Common myeloid progenitor, CD34-positive (primary cell): ENCODE measurements at regions not wholly inside any gene's neighbourhood (a gene's known extent, or its start where the extent isn't known, plus 50 kb on each side); places are given as distances from the start of the nearest gene placed in this dataset.
A peak's percentile ranks its signal among the peaks of the same experiment; 100 is the strongest.

Source experiments
- CTCF ChIA-PET: fragments of 350-600 bp; sonication (Branson Sonifier 250); formaldehyde crosslinking; loops from one replicate; lab custom pipeline; 2021; ENCODE audit warnings: antibody characterized with exemption; lab: Charles Lee
- POLR2A ChIA-PET: fragments of 350-600 bp; sonication (Branson Sonifier 250); formaldehyde crosslinking; loops from one replicate; lab custom pipeline; 2021; ENCODE audit warnings: antibody characterized with exemption; lab: Charles Lee
- DNase-seq, 3 donors: peaks; one replicate each; pipeline versions ENCODE4 v3.0.0 to v3.0.0-alpha.2; 2013
- H3K27ac ChIP-seq, 2 experiments: 1 replicate in 1 of 2; 2 replicates in 1 of 2; pipeline ENCODE4 v1.7.0; 2013; ENCODE audit warnings: inconsistent platforms in 2 of 2, low read length in 2 of 2, mild to moderate bottlenecking in 2 of 2, low read depth in 1 of 2, moderate library complexity in 1 of 2; ENCODE audit not compliant: severe bottlenecking in 2 of 2, insufficient read depth in 1 of 2, poor library complexity in 1 of 2
- H3K27me3 ChIP-seq, 5 experiments: replicated peaks in 2 of 5; 1 replicate in 3 of 5; 2 replicates in 2 of 5; pipeline versions ENCODE4 v1.6.1 to v1.7.0; 2013; ENCODE audit warnings: low read length in 4 of 5, mild to moderate bottlenecking in 2 of 5, moderate library complexity in 2 of 5, inconsistent platforms in 1 of 5; ENCODE audit not compliant: insufficient read depth in 5 of 5, control insufficient read depth in 4 of 5
- H3K36me3 ChIP-seq, 4 experiments: 1 replicate in 2 of 4; 2 replicates in 2 of 4; pipeline versions ENCODE4 v1.6.1 to v1.7.0; 2013; ENCODE audit warnings: low read length in 3 of 4, control low read depth in 1 of 4, mild to moderate bottlenecking in 1 of 4; ENCODE audit not compliant: control insufficient read depth in 4 of 4, insufficient read depth in 4 of 4
- H3K4me1 ChIP-seq, 4 experiments: 1 replicate in 3 of 4; 2 replicates in 1 of 4; pipeline versions ENCODE4 v1.6.1 to v1.7.1; 2013; ENCODE audit warnings: low read length in 3 of 4, mild to moderate bottlenecking in 3 of 4, control low read depth in 1 of 4, inconsistent platforms in 1 of 4, moderate library complexity in 1 of 4; ENCODE audit not compliant: control insufficient read depth in 4 of 4, insufficient read depth in 4 of 4; ENCODE audit errors: control extremely low read depth in 1 of 4
- H3K4me3 ChIP-seq, 7 experiments: 1 replicate in 4 of 7; 2 replicates in 3 of 7; pipeline versions ENCODE4 v1.5.1 to v1.7.0; 2013; ENCODE audit warnings: mild to moderate bottlenecking in 7 of 7, low read length in 6 of 7, moderate library complexity in 6 of 7, inconsistent platforms in 2 of 7, low read depth in 2 of 7, control low read depth in 1 of 7; ENCODE audit not compliant: insufficient read depth in 4 of 7, control insufficient read depth in 1 of 7; ENCODE audit errors: extremely low read depth in 1 of 7
- H3K9me3 ChIP-seq, 5 experiments: 1 replicate in 4 of 5; 2 replicates in 1 of 5; pipeline versions ENCODE4 v1.6.1 to v1.7.1; 2013; ENCODE audit warnings: low read length in 4 of 5, mild to moderate bottlenecking in 2 of 5, inconsistent platforms in 1 of 5, low read depth in 1 of 5, moderate library complexity in 1 of 5; ENCODE audit not compliant: control insufficient read depth in 4 of 5, insufficient read depth in 2 of 5; ENCODE audit errors: control extremely low read depth in 1 of 5
- WGBS: methylation state at CpG from one replicate; pipeline ENCODE4 v1.1.5; 2013; ENCODE audit not compliant: insufficient coverage; 5-methylcytosine and 5-hydroxymethylcytosine counted together

- POLR2A ChIA-PET: no interaction called here
- CTCF ChIA-PET: no interaction called here
- no peaks in the 10 kb centered on the region for H3K4me1 ChIP-seq
- no peaks in the 10 kb centered on the region for H3K27me3 ChIP-seq
- no peaks in the 10 kb centered on the region for H3K36me3 ChIP-seq
- H3K4me3 ChIP-seq: no peak overlapping the region
- 79% methylated on average over 3 of the region's 5 CpGs for WGBS
- no peak overlapping the region for H3K27ac ChIP-seq
- no peaks in the 10 kb centered on the region for H3K9me3 ChIP-seq
- no peak for DNase-seq
Measured at GRCh38 chr1:69438056-69438795, 129.5 kb upstream of the LRRC7 start.

- no peaks in the 10 kb centered on the region for H3K27me3 ChIP-seq
- CTCF ChIA-PET: no interaction called here
- no peak overlapping the region for H3K27ac ChIP-seq
- H3K36me3 ChIP-seq: no peaks in the 10 kb centered on the region
- POLR2A ChIA-PET: no interaction called here
- no peak for DNase-seq
- H3K4me3 ChIP-seq: no peak overlapping the region
- H3K4me1 ChIP-seq: no peaks in the 10 kb centered on the region
- H3K9me3 ChIP-seq: no peaks in the 10 kb centered on the region
Measured at GRCh38 chr1:69441496-69441895, 126.2 kb upstream of the LRRC7 start.

DNA sequence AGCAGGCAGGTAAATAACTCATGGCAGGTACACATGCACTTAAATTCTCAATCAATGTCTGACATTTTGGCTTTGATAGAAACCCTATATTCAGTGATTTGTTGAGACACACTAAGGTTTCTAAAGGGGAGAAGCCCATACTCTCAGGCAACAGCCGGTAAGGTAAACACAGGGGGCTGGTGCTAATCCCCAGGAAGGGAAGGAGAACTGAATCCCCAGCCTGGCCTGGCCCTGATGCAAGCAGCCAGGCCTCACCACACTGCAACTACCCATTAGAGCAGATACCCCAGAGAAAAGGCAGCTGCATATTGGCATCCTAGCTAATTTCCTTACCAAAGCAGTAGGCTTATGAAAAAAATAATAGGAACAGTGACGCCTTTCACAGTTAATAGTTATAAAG is 116.5 kb upstream of the LRRC7 start:
- no CpG with 5 or more reads among the region's 2 CpGs for WGBS
- H3K4me3 ChIP-seq: no peak overlapping the region
- ChIA-PET CTCF (no interaction called here), POLR2A (no interaction called here)
- DNase-seq: no peak
- H3K27me3 ChIP-seq: no peaks in the 10 kb centered on the region
- H3K4me1 ChIP-seq: peaks cover 0 to 6% (median 2%) of the 10 kb centered on the region in 4 experiments
- peaks cover 0 to 7% (median 0%) of the 10 kb centered on the region in 5 experiments for H3K9me3 ChIP-seq
- H3K36me3 ChIP-seq: peaks cover 0 to 2% (median 0%) of the 10 kb centered on the region in 4 experiments
- no peak overlapping the region for H3K27ac ChIP-seq

DNA sequence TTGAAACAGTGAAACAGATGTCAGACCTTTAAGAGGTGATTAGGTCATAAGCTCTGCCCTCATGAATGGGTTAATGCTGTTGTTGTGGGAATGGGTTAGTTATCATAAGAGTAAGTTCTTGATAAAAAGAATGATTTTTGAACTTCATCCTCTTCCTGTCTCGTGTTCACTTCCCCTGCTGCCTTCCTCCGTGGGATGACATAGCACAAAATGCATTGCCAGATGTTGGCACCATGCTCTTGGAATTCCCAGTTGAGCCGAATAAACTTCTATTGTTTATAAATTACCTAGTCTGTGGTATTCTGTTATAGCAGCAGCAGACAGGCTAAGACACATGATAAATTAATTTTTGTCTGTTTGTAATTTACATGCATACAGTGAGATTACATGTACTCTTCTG is 112.0 kb upstream of the LRRC7 start:
- Histone ChIP-seq H3K27me3 (no peaks in the 10 kb centered on the region), H3K9me3 (peaks cover 0 to 7% (median 3%) of the 10 kb centered on the region in 5 experiments), H3K36me3 (peaks cover 0 to 2% (median 0%) of the 10 kb centered on the region in 4 experiments), H3K4me3 (no peak overlapping the region), H3K4me1 (peaks cover 0 to 6% (median 2%) of the 10 kb centered on the region in 4 experiments), H3K27ac (no peak overlapping the region)
- ChIA-PET POLR2A (no interaction called here), CTCF (no interaction called here)
- DNase-seq: peak in 2 of 3 donors; percentile 21 to 35
- 0% methylated on average over 2 of the region's 3 CpGs for WGBS

- no peak for DNase-seq
- ChIA-PET POLR2A (no interaction called here), CTCF (no interaction called here)
- H3K36me3 ChIP-seq: peaks cover 0 to 2% (median 0%) of the 10 kb centered on the region in 4 experiments
- H3K27ac ChIP-seq: no peak overlapping the region
- no peaks in the 10 kb centered on the region for H3K27me3 ChIP-seq
- peaks cover 0 to 7% (median 3%) of the 10 kb centered on the region in 5 experiments for H3K9me3 ChIP-seq
- peaks cover 0 to 6% (median 2%) of the 10 kb centered on the region in 4 experiments for H3K4me1 ChIP-seq
- no peak overlapping the region for H3K4me3 ChIP-seq
Measured at GRCh38 chr1:69459244-69459643, 108.5 kb upstream of the LRRC7 start.

DNA sequence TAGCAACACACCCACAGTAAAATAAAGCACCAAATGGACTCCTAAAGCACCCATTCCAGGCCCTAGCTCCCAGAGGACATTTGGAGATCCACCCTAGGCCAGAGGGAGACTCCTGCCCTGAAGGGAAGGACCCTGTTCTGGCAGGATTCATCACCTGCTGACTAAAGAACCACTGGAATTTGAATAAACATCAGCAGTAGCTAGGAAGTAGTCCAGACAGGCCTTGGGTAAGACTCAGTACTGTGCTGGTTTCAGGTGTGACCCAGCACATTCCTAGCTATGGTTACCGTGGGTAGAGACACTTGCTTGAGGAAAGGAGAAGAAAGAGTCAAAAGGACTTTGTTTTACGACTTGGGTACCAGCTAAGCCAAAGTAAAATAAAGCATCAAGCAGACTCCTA is 92.7 kb upstream of the LRRC7 start:
- no peak overlapping the region for H3K4me3 ChIP-seq
- H3K27me3 ChIP-seq: no peaks in the 10 kb centered on the region
- H3K27ac ChIP-seq: no peak overlapping the region
- H3K4me1 ChIP-seq: no peaks in the 10 kb centered on the region
- no peaks in the 10 kb centered on the region for H3K9me3 ChIP-seq
- ChIA-PET CTCF (no interaction called here), POLR2A (no interaction called here)
- no peak for DNase-seq
- H3K36me3 ChIP-seq: no peaks in the 10 kb centered on the region
- WGBS: 60% methylated on average over 2 of the region's 2 CpGs

DNA sequence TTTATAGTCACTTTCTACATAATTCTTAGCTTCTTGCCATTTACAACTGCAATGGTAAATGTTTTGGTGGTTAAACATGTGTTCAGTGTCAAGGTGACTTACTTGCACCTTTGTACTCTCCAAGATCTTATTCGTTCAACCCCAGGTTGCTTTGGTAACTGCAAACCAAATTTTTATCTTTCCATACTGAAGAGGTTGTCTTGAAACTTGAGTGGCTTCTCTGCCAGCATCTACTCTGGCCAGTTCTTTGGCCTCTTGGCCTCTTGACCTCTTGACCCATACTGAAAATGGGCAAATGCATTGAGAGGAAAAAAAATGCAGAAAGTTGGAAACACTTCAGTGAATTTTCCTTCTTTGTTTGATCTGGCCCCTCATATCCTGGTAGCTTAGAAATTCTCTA is 88.0 kb upstream of the LRRC7 start:
- no CpG with 5 or more reads among the region's 1 CpG for WGBS
- DNase-seq: no peak
- Histone ChIP-seq H3K27me3 (no peaks in the 10 kb centered on the region), H3K9me3 (no peaks in the 10 kb centered on the region), H3K4me1 (no peaks in the 10 kb centered on the region), H3K36me3 (no peaks in the 10 kb centered on the region), H3K27ac (no peak overlapping the region), H3K4me3 (no peak overlapping the region)
- ChIA-PET CTCF (no interaction called here), POLR2A (no interaction called here)
